NCI-H2107 treated with DMSO at 0.1 percent for 48 hours (cell line): ENCODE measurements at regions not wholly inside any gene's neighbourhood (a gene's known extent, or its start where the extent isn't known, plus 50 kb on each side); places are given as distances from the start of the nearest gene placed in this dataset.

Source experiments
- DNase-seq: peaks from one replicate; lab custom pipeline; 2025; ENCODE audit not compliant: unreplicated experiment; lab: John Stamatoyannopoulos, UW

- no peak for DNase-seq
These were observed 347.3 kb downstream of the AACS start for GRCh38 chr12:125412506-125412905.

- DNase-seq = no peak
These were observed 352.2 kb downstream of the AACS start for GRCh38 chr12:125417446-125417845.

GRCh38 chr12:125418902-125419564, 353.8 kb downstream of the AACS start:
- no peak for DNase-seq

- no peak for DNase-seq
These were observed 359.7 kb downstream of the AACS start for GRCh38 chr12:125424909-125425308.

- DNase-seq = no peak
These were observed 366.3 kb downstream of the AACS start for GRCh38 chr12:125431516-125431915.

GRCh38 chr12:125434131-125434530, 368.9 kb downstream of the AACS start:
- no peak for DNase-seq

GRCh38 chr12:125434936-125435443, 369.8 kb downstream of the AACS start:
- DNase-seq = no peak

GRCh38 chr12:125435871-125436270, 370.6 kb downstream of the AACS start:
- no peak for DNase-seq

- DNase-seq = no peak
These were observed 371.5 kb downstream of the AACS start for GRCh38 chr12:125436686-125437085.

GRCh38 chr12:125440399-125440798, 375.2 kb downstream of the AACS start:
- no peak for DNase-seq

GRCh38 chr12:125443341-125443740, 378.1 kb downstream of the AACS start:
- DNase-seq = no peak

GRCh38 chr12:125451408-125451807, 386.2 kb downstream of the AACS start:
- no peak for DNase-seq

- no peak for DNase-seq
These were observed 388.5 kb downstream of the AACS start for GRCh38 chr12:125453751-125454150.

GRCh38 chr12:125454291-125454690, 389.1 kb downstream of the AACS start:
- DNase-seq = no peak

GRCh38 chr12:125454786-125455480, 389.7 kb downstream of the AACS start:
- DNase-seq = no peak

- DNase-seq = no peak
These were observed 390.3 kb downstream of the AACS start for GRCh38 chr12:125455556-125455955.

GRCh38 chr12:125458552-125459268, 393.5 kb downstream of the AACS start:
- DNase-seq = no peak

GRCh38 chr12:125461831-125462230, 396.6 kb downstream of the AACS start:
- no peak for DNase-seq

GRCh38 chr12:125463386-125463785, 398.2 kb downstream of the AACS start:
- DNase-seq = no peak

GRCh38 chr12:125467363-125467762, 402.1 kb downstream of the AACS start:
- no peak for DNase-seq

GRCh38 chr12:125469683-125470082, 404.4 kb downstream of the AACS start:
- no peak for DNase-seq
